ENCODE measurements at regions not wholly inside any gene's neighbourhood (a gene's known extent, or its start where the extent isn't known, plus 50 kb on each side); places are given as distances from the start of the nearest gene placed in this dataset.

DNA sequence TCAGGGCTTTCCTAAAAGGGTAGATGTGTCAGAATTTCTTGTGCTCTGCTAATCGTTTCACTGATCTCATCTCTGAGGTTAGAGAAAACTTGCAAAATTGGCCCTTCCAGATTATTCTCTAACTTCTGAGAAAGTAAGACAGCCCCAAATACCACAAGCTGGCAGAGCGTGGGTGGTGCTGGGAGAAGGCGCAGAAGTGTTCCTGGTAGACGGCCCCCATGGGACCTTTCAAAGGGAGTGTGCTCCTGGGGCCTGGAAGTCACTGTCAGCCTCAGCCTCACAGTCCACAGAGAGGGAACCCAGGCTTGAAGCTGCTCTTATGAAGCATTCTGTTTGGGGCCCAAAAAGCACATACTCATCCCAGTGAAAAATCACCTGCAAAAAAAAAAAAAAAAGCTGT is 86.5 kb upstream of the PFN2 start:
- no peak for DNase-seq

GRCh38 chr3:150055332-150055731 is 84.6 kb upstream of the PFN2 start:
- DNase-seq = no peak

DNA sequence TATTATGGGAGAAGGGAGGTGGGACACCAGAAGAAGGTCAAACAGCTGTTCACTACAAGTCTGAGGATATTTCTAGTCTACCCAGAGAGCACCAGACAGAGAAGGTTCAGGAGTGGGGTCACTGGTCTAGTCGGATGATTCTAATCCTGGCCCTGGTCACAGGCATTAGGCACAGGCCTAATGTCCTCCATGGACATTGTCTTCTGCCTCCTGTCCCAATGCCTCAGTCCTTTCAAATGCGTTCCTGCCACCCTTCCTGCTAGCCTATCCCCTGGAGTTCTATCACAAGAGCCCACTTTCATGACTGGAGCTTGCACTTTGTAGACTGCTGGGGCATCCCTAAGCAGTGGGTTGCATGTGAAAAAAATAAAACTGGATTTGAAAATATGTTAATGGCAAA is 83.9 kb upstream of the PFN2 start:
- no peak for DNase-seq

DNA sequence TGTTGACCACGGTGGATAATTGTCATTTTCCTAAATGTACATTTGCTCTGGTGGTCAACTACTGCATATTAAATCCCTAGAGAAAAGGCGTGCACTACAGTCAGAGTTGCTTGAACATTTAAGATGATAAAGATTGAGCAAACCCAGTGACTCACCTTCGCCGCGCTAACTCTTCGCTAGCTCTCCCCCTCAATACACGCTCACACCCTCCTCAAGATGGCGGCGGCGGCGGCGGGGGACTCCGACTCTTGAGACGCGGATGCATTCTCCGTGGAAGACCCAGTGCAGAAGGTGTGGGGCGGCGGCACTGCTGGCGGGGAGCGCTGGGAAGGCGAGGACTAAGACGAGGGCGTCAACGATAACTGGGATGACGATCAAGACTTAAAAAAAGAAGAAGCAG is 79.8 kb upstream of the PFN2 start:
- DNase-seq = no peak

DNA sequence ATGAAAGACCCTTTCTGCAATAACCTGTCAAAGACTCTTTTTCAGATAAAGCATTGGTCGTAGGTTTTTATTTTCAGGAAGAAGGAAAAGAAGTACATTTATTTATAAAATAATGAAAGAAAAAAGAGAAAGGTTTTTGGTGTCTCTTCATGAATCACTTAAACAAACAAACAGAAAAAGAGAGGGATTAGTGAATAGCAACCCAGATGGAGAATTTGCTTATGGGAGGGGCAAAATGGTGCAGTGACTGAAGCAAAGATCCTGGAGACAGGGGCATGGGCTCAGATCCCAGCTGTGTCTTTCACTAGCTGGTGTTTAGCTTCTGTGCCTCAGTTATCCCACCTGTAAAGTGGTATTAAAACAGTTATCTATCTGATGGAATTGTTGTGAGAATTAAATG is 78.6 kb upstream of the PFN2 start:
- DNase-seq = no peak

GRCh38 chr3:150041877-150042276 is 71.2 kb upstream of the PFN2 start:
- DNase-seq = no peak

DNA sequence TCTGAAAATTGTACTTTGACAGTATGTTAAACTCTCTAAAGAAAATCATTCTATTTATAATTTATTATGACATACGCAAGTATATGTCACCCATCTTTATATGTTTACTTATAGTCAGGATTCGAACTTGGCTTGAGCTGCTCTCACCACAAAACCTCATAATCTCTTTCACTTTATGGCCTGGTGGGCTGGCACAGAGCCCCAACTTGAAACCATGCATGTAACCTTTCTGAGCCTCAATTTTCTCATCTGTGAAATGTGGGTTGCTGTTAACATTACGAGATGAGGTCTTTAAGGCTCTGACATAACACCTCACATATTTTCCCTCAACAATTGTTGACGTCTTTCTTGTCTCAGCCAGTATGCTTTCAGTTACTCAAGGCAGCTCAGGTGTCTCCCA is 69.4 kb upstream of the PFN2 start:
- DNase-seq = no peak

DNA sequence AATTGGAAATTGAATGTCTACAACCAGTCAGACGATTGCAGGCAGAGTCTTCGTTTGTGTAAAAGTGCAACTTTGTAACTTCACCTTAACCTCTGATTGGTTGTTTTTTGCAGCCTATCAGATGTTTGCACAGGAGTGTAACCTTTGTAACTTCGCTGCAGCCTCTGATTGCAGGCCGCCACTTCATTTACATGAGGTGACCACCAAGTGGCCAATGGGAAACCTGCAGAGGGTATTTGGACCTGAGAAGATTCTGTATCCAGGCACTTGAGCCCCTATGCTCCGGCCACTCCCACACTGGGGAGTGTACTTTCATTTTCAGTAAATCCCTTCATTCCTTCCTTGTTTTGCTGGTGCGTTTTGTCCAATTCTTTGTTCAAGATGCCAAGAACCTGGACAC is 68.1 kb upstream of the PFN2 start:
- no peak for DNase-seq

DNA sequence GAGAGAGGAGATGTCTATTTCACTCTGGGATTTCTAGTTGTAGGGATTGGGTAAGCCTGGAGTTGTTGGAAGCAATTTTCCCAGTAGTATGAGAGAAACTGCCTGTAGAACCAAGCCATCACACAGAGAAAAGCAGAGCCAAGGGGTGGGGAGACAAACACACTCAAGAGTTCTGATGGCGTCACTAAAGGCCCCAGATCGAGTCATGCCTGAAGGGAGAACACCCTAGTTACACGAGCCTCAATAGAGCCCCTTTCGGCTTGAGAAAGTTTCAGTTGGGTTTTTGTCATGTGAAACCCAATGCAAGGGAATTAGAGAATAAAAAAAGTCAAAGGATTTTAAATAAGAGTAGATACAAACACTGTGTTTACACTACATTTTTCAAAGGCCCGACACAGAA is 66.1 kb upstream of the PFN2 start:
- DNase-seq = no peak

- no peak for DNase-seq
These were observed 65.4 kb upstream of the PFN2 start for GRCh38 chr3:150035910-150036612.

DNA sequence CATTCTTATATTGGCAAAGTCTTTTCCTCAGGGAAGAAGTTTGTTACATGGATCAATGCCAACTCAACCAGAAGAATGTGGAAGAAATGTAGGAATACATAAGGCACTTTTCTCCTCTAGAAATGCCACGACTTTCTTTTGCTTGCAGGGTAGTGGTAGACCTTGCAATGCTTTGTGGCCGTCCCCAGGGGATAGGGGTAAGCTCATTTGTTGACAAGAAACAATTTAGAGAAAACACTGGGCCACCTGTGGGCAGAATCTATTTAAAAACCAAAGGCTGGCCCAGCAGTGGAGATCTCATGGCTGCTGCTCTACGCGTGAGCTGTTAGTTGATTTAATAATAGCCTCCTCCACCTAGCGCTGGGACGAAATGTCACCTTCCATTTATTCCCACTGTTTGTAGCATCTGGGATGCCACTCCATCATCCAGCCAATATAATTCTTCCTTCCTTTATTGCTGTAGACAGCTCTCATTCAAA is 64.6 kb upstream of the PFN2 start:
- no peak for DNase-seq

DNA sequence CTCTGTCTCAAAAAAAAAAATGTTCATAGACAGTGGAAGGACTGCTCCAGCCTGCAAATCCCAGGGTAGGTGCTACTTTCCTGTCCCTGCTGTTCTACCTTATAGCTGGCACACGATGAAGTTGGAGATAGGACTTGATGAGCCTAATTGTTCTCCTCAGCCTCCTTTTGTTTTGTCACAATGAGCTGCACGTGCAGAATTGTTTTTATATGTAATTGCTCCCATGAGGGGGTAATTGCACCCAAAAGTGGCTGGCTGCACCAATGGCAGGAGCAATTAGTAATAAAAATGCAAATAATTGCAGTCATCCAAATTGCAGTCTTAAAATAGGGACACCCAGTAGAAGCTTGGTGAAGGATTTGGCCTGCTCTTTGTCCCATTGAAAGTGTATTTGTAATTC is 63.0 kb upstream of the PFN2 start:
- no peak for DNase-seq

GRCh38 chr3:150030841-150031240 is 60.1 kb upstream of the PFN2 start:
- DNase-seq = no peak

GRCh38 chr3:150023239-150023636 is 52.5 kb upstream of the PFN2 start:
- DNase-seq = no peak

GRCh38 chr3:150022381-150023238 is 51.9 kb upstream of the PFN2 start:
- DNase-seq = no peak

GRCh38 chr3:150020527-150020926 is 49.8 kb upstream of the PFN2 start:
- DNase-seq = no peak
